SK-N-SH (cell line): ENCODE measurements at regions not wholly inside any gene's neighbourhood (a gene's known extent, or its start where the extent isn't known, plus 50 kb on each side); places are given as distances from the start of the nearest gene placed in this dataset.

ENCODE experiments used
- CTCF ChIA-PET: fragments of 300-600, 350-600 bp; formaldehyde crosslinking; extraction: SDS; loops from one replicate; lab custom pipeline; 2021; lab: Yijun Ruan, JAX
- POLR2A ChIA-PET: fragments of 350-600 bp; sonication (Branson Sonifier 250); formaldehyde crosslinking; extraction: SDS; loops from one replicate; lab custom pipeline; 2020; ENCODE audit warnings: antibody characterized with exemption, inconsistent platforms; lab: Yijun Ruan, JAX
- DNase-seq: peaks from one replicate; pipeline ENCODE4 v3.0.0; 2012
- H2AFZ ChIP-seq: fragments of 200-600 bp; sonication (generic); 2 replicates; pipeline ENCODE4 v1.8.1; 2016; ENCODE audit warnings: antibody characterized with exemption, mild to moderate bottlenecking, low read depth
- H3F3A ChIP-seq: fragments of 200-600 bp; sonication (generic); replicated peaks from 2 replicates; pipeline ENCODE3; 2016; ENCODE audit warnings: antibody characterized with exemption, mild to moderate bottlenecking; ENCODE audit not compliant: insufficient read depth
- H3K27ac ChIP-seq, 2 experiments: fragments of 200-500 bp in 1 of 2; fragments of 200-600 bp in 1 of 2; sonication (Bioruptor generic) in 1 of 2; sonication (generic), shearing (Covaris generic) in 1 of 2; 2 replicates each; pipeline versions ENCODE4 v1.5.1 to v1.6.1; 2014 to 2016; ENCODE audit warnings: low read depth in 2 of 2, inconsistent platforms in 1 of 2, low read length in 1 of 2, mild to moderate bottlenecking in 1 of 2, mixed read lengths in 1 of 2
- H3K27me3 ChIP-seq: fragments of 200-600 bp; sonication (generic), shearing (Covaris generic); 2 replicates; pipeline ENCODE4 v1.6.1; 2016; ENCODE audit warnings: mixed run types; ENCODE audit not compliant: insufficient read depth
- H3K36me3 ChIP-seq, 2 experiments: fragments of 200-500 bp in 1 of 2; fragments of 200-600 bp in 1 of 2; sonication (Bioruptor generic) in 1 of 2; sonication (generic) in 1 of 2; replicated peaks in 1 of 2; 2 replicates each; pipeline versions ENCODE3 to v1.5.1; 2014 to 2016; ENCODE audit warnings: low read length in 1 of 2, mild to moderate bottlenecking in 1 of 2; ENCODE audit not compliant: insufficient read depth in 2 of 2, control insufficient read depth in 1 of 2
- H3K4me1 ChIP-seq, 2 experiments: fragments of 200-500 bp in 1 of 2; fragments of 200-600 bp in 1 of 2; sonication (Bioruptor generic) in 1 of 2; sonication (generic), shearing (Covaris generic) in 1 of 2; 2 replicates each; pipeline versions ENCODE4 v1.5.1 to v1.6.1; 2014 to 2016; ENCODE audit warnings: low read depth in 1 of 2, low read length in 1 of 2, mixed run types in 1 of 2; ENCODE audit not compliant: insufficient read depth in 2 of 2, control insufficient read depth in 1 of 2
- H3K4me2 ChIP-seq: fragments of 200-600 bp; sonication (generic), shearing (Covaris generic); 2 replicates; pipeline ENCODE4 v1.6.1; 2017; ENCODE audit warnings: mixed run types
- H3K4me3 ChIP-seq, 2 experiments: fragments of 200-500 bp in 1 of 2; fragments of 200-600 bp in 1 of 2; sonication (Bioruptor generic) in 1 of 2; sonication (generic), shearing (Covaris generic) in 1 of 2; 2 replicates each; pipeline versions ENCODE4 v1.5.1 to v1.8.1; 2014 to 2016; ENCODE audit warnings: low read depth in 2 of 2, inconsistent platforms in 1 of 2, low read length in 1 of 2, mild to moderate bottlenecking in 1 of 2, mixed read lengths in 1 of 2, moderate library complexity in 1 of 2
- H3K79me2 ChIP-seq: fragments of 200-600 bp; sonication (generic); 2 replicates; pipeline ENCODE4 v1.8.1; 2017; ENCODE audit warnings: mild to moderate bottlenecking; ENCODE audit not compliant: insufficient read depth
- H3K9ac ChIP-seq: fragments of 200-600 bp; sonication (generic); 2 replicates; pipeline ENCODE4 v1.6.1; 2017; ENCODE audit warnings: mixed run types
- H3K9me2 ChIP-seq: fragments of 200-600 bp; sonication (generic); 2 replicates; pipeline ENCODE4 v1.6.1; 2017; ENCODE audit warnings: mixed run types
- H3K9me3 ChIP-seq: fragments of 200-600 bp; sonication (generic); 2 replicates; pipeline ENCODE4 v1.6.1; 2017; ENCODE audit warnings: mixed run types, mild to moderate bottlenecking, moderate library complexity
- H4K20me1 ChIP-seq: fragments of 200-600 bp; sonication (generic); 2 replicates; pipeline ENCODE4 v1.6.1; 2017; ENCODE audit warnings: mild to moderate bottlenecking, mixed run types; ENCODE audit not compliant: insufficient read depth
- CHD2 ChIP-seq: fragments of 150-350 bp; IDR thresholded peaks from 2 replicates; pipeline ENCODE4 v1.6.1; 2018; ENCODE audit warnings: low read length; ENCODE audit not compliant: partially characterized antibody
- ELF1 ChIP-seq: IDR thresholded peaks from 2 replicates; pipeline ENCODE4 v1.4.0; 2012
- FOXJ3 ChIP-seq: sonication (generic); formaldehyde crosslinking; IDR thresholded peaks from 2 replicates; pipeline ENCODE4 v1.5.1; 2020; ENCODE audit warnings: mild to moderate bottlenecking, missing genetic modification reagents
- FOXM1 ChIP-seq: IDR thresholded peaks from 2 replicates; pipeline ENCODE4 v1.4.0; 2012; ENCODE audit warnings: low read depth, mild to moderate bottlenecking
- GATA2 ChIP-seq: sonication (generic); formaldehyde crosslinking; IDR thresholded peaks from 2 replicates; pipeline ENCODE4 v1.5.0; 2020; ENCODE audit warnings: mild to moderate bottlenecking, missing genetic modification reagents
- JUND ChIP-seq: IDR thresholded peaks from 2 replicates; pipeline ENCODE4 v1.4.0; 2012
- MXI1 ChIP-seq: IDR thresholded peaks from 2 replicates; pipeline ENCODE4 v1.6.1; 2012; ENCODE audit warnings: mild to moderate bottlenecking, low read depth, low read length, improper control_type of control experiment
- NRF1 ChIP-seq: IDR thresholded peaks from 2 replicates; pipeline ENCODE4 v1.6.1; 2012; ENCODE audit warnings: low read depth, mild to moderate bottlenecking, low read length
- POLR2AphosphoS5 ChIP-seq: IDR thresholded peaks from 2 replicates; pipeline ENCODE4 v1.6.1; 2012; ENCODE audit warnings: low read depth, low read length
- RAD21 ChIP-seq: IDR thresholded peaks from 2 replicates; pipeline ENCODE4 v1.6.1; 2012; ENCODE audit warnings: mild to moderate bottlenecking, low read length
- SMC3 ChIP-seq: IDR thresholded peaks from 2 replicates; pipeline ENCODE4 v1.6.1; 2012; ENCODE audit warnings: low read depth, low read length, improper control_type of control experiment
- TCF12 ChIP-seq: IDR thresholded peaks from 2 replicates; pipeline ENCODE4 v1.4.0; 2012
- TEAD4 ChIP-seq: IDR thresholded peaks from 2 replicates; pipeline ENCODE4 v1.4.0; 2012; ENCODE audit warnings: mild to moderate bottlenecking, borderline replicate concordance; ENCODE audit not compliant: insufficient read depth
- WGBS: methylation state at CpG from one replicate; pipeline ENCODE4 v1.1.6; 2017; ENCODE audit warnings: low lambda C conversion rate; 5-methylcytosine and 5-hydroxymethylcytosine counted together
- TF ChIP-seq, protein P1 (sequence below): fragments of 150-350 bp; IDR thresholded peaks from 2 replicates; pipeline ENCODE4 v1.6.1; 2017; ENCODE audit warnings: antibody characterized with exemption, low read length, low read depth, borderline replicate concordance
- TF ChIP-seq, protein P2 (sequence below): IDR thresholded peaks from 2 replicates; pipeline ENCODE4 v1.4.0; 2012; ENCODE audit warnings: low read depth, borderline replicate concordance
- TF ChIP-seq, protein P3 (sequence below): IDR thresholded peaks from 2 replicates; pipeline ENCODE4; 2012
- TF ChIP-seq, protein P4 (sequence below): fragments of 150-350 bp; IDR thresholded peaks from 2 replicates; pipeline ENCODE4 v1.6.1; 2016; ENCODE audit warnings: mild to moderate bottlenecking, low read depth, low read length

DNA sequence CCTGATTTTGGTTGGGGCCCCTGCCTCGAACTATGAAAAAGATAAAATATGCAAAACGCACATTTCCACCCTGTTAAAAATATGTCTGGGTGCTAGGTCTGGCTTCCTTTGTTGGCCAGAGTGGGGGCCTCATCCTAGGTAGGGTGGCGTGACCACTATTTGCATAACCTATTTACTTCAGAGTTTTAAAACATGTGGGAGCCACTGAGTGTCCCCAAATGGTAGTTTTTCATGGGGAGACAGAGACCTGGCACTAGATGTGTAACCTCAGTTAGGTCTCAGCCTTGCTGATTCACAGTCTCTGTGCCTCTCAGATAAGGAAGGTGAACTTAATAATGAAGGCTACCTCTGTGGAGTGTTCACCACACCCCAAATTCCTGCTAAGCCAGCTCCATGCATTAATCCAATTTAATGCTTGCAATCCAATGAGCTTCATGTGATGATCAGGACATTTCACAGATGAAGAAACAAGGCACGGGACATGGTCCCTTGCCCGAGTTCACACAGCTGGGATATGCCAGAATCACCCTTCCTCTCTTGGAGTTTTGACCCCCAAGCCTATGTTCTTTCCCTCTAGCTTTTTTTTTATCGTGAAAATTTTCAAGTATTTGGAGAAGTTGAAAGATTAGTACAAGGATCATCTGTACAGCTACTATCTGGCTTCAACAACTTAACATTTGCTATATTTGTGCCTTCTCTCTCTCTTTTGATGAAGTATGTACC is 103.4 kb downstream of the IRF8 start:
- no peak overlapping the region for H3K9ac ChIP-seq
- H3K4me3 ChIP-seq, result no peak overlapping the region
- CTCF ChIA-PET, result interaction anchor here (0.6 to 2.3 kb wide), 2 partner anchors 14 to 153 kb away, joined by 3 to 7 read pairs; no protein-coding TSS in a partner anchor
- no peaks in the 10 kb centered on the region for H3K36me3 ChIP-seq
- H3K27me3 ChIP-seq, result peaks cover 67% of the 10 kb centered on the region
- no peaks in the 10 kb centered on the region for H3K79me2 ChIP-seq
- no peak for DNase-seq
- H3K9me3 ChIP-seq, result no peaks in the 10 kb centered on the region
- no peak overlapping the region for H2AFZ ChIP-seq
- POLR2A ChIA-PET, result no interaction called here
- no peak overlapping the region for H3K4me2 ChIP-seq
- H3K9me2 ChIP-seq, result no peaks in the 10 kb centered on the region
- H3K4me1 ChIP-seq, result no peaks in the 10 kb centered on the region
- 4% methylated on average over 6 of the region's 6 CpGs for WGBS
- H4K20me1 ChIP-seq, result no peaks in the 10 kb centered on the region
- TF ChIP-seq, protein P1, sequence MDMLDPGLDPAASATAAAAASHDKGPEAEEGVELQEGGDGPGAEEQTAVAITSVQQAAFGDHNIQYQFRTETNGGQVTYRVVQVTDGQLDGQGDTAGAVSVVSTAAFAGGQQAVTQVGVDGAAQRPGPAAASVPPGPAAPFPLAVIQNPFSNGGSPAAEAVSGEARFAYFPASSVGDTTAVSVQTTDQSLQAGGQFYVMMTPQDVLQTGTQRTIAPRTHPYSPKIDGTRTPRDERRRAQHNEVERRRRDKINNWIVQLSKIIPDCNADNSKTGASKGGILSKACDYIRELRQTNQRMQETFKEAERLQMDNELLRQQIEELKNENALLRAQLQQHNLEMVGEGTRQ, result no peak
- TF ChIP-seq, protein P2, sequence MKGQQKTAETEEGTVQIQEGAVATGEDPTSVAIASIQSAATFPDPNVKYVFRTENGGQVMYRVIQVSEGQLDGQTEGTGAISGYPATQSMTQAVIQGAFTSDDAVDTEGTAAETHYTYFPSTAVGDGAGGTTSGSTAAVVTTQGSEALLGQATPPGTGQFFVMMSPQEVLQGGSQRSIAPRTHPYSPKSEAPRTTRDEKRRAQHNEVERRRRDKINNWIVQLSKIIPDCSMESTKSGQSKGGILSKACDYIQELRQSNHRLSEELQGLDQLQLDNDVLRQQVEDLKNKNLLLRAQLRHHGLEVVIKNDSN, result no peak
- TF ChIP-seq FOXJ3 (CRISPR knock-in tag) (no peak), FOXM1 (no peak), SMC3 (no peak), RAD21 (no peak), NRF1 (no peak), GATA2 (CRISPR knock-in tag) (no peak), TCF12 (no peak), POLR2AphosphoS5 (no peak), MXI1 (no peak), TEAD4 (no peak), ELF1 (no peak), JUND (no peak), CHD2 (no peak)
- TF ChIP-seq, protein P3, sequence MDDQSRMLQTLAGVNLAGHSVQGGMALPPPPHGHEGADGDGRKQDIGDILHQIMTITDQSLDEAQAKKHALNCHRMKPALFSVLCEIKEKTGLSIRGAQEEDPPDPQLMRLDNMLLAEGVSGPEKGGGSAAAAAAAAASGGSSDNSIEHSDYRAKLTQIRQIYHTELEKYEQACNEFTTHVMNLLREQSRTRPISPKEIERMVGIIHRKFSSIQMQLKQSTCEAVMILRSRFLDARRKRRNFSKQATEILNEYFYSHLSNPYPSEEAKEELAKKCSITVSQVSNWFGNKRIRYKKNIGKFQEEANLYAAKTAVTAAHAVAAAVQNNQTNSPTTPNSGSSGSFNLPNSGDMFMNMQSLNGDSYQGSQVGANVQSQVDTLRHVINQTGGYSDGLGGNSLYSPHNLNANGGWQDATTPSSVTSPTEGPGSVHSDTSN, result no peak
- TF ChIP-seq, protein P4, sequence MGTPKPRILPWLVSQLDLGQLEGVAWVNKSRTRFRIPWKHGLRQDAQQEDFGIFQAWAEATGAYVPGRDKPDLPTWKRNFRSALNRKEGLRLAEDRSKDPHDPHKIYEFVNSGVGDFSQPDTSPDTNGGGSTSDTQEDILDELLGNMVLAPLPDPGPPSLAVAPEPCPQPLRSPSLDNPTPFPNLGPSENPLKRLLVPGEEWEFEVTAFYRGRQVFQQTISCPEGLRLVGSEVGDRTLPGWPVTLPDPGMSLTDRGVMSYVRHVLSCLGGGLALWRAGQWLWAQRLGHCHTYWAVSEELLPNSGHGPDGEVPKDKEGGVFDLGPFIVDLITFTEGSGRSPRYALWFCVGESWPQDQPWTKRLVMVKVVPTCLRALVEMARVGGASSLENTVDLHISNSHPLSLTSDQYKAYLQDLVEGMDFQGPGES, result no peak
- no peaks in the 10 kb centered on the region for H3F3A ChIP-seq
- no peak overlapping the region for H3K27ac ChIP-seq
